HEK293 (cell line): ENCODE measurements at regions not wholly inside any gene's neighbourhood (a gene's known extent, or its start where the extent isn't known, plus 50 kb on each side); places are given as distances from the start of the nearest gene placed in this dataset.

Experiments used
- CTCF ChIA-PET: fragments of 350-600 bp; formaldehyde crosslinking; extraction: SDS; loops from one replicate; lab custom pipeline; 2021; ENCODE audit warnings: antibody characterized with exemption; lab: Yijun Ruan, JAX
- POLR2A ChIA-PET: fragments of 300-600 bp; formaldehyde crosslinking; extraction: SDS; loops from one replicate; lab custom pipeline; 2020; ENCODE audit warnings: antibody characterized with exemption, inconsistent platforms; lab: Yijun Ruan, JAX
- H3K27ac ChIP-seq: fragments of 200-500 bp; sonication (Bioruptor generic); 2 replicates; pipeline ENCODE4 v1.5.1; 2014; ENCODE audit warnings: low read depth, low read length, control low read depth, inconsistent platforms; ENCODE audit errors: extremely low read depth
- H3K36me3 ChIP-seq, 2 experiments: fragments of 200-500 bp in 1 of 2; sonication (Bioruptor generic) in 1 of 2; 1 replicate in 1 of 2; 2 replicates in 1 of 2; pipeline ENCODE4 v1.5.1; 2014 to 2017; ENCODE audit warnings: inconsistent platforms in 2 of 2, low read length in 2 of 2; ENCODE audit not compliant: control insufficient read depth in 2 of 2, insufficient read depth in 1 of 2
- H3K4me1 ChIP-seq: fragments of 200-500 bp; sonication (Bioruptor generic); 2 replicates; pipeline ENCODE4 v1.5.1; 2014; ENCODE audit warnings: mild to moderate bottlenecking, low read length, inconsistent platforms; ENCODE audit not compliant: control insufficient read depth, insufficient read depth
- H3K4me3 ChIP-seq: 2 replicates; pipeline ENCODE4 v1.5.1; 2011; ENCODE audit warnings: low read depth, mild to moderate bottlenecking, control low read depth, low read length, moderate library complexity
- H3K9me3 ChIP-seq: fragments of 200-500 bp; sonication (Bioruptor generic); 2 replicates; pipeline ENCODE4 v1.5.1; 2014; ENCODE audit warnings: low read depth, low read length, inconsistent platforms; ENCODE audit not compliant: control insufficient read depth, insufficient read depth
- HOXA7 ChIP-seq: sonication (generic); formaldehyde crosslinking; IDR thresholded peaks from 2 replicates; pipeline ENCODE4 v1.8.1; 2022; ENCODE audit warnings: missing genetic modification reagents, borderline replicate concordance
- HOXD13 ChIP-seq: sonication (generic); formaldehyde crosslinking; IDR thresholded peaks from 2 replicates; pipeline ENCODE4 v1.8.0; 2022; ENCODE audit warnings: missing genetic modification reagents, borderline replicate concordance
- KLF8 ChIP-seq: fragments of 450-650 bp; formaldehyde crosslinking; IDR thresholded peaks from 2 replicates; pipeline ENCODE4 v1.5.1; 2016; ENCODE audit warnings: missing biosample characterization, missing genetic modification characterization
- REPIN1 ChIP-seq: fragments of 450-650 bp; formaldehyde crosslinking; IDR thresholded peaks from 2 replicates; pipeline ENCODE4 v1.5.1; 2017; ENCODE audit warnings: missing biosample characterization, missing genetic modification characterization, low read depth
- SCRT1 ChIP-seq: fragments of 450-650 bp; formaldehyde crosslinking; IDR thresholded peaks from 2 replicates; pipeline ENCODE4 v1.5.1; 2016; ENCODE audit warnings: missing biosample characterization, missing genetic modification characterization, borderline replicate concordance
- TCF7L2 ChIP-seq: IDR thresholded peaks from 2 replicates; pipeline ENCODE4 v1.6.1; 2011; ENCODE audit warnings: low read depth, mild to moderate bottlenecking, inconsistent platforms, low read length, moderate library complexity, borderline replicate concordance
- ZFP41 ChIP-seq: fragments of 450-650 bp; formaldehyde crosslinking; IDR thresholded peaks from 2 replicates; pipeline ENCODE4 v1.5.1; 2016; ENCODE audit warnings: missing biosample characterization, missing genetic modification characterization, borderline replicate concordance
- ZNF292 ChIP-seq: fragments of 450-650 bp; formaldehyde crosslinking; IDR thresholded peaks from 2 replicates; pipeline ENCODE4 v1.5.1; 2016; ENCODE audit warnings: low read depth, missing biosample characterization, missing genetic modification characterization, borderline replicate concordance
- ZNF302 ChIP-seq: fragments of 450-650 bp; formaldehyde crosslinking; IDR thresholded peaks from 2 replicates; pipeline ENCODE4 v1.5.1; 2016; ENCODE audit warnings: missing biosample characterization, missing genetic modification characterization, low read depth
- ZNF324 ChIP-seq: fragments of 450-650 bp; formaldehyde crosslinking; IDR thresholded peaks from 2 replicates; pipeline ENCODE4 v1.5.1; 2016; ENCODE audit warnings: missing biosample characterization, missing genetic modification characterization
- ZNF350 ChIP-seq: fragments of 450-650 bp; formaldehyde crosslinking; IDR thresholded peaks from 2 replicates; pipeline ENCODE4 v1.5.0; 2017; ENCODE audit warnings: missing biosample characterization, mild to moderate bottlenecking, missing genetic modification characterization
- ZNF423 ChIP-seq: fragments of 450-650 bp; formaldehyde crosslinking; IDR thresholded peaks from 2 replicates; pipeline ENCODE4 v1.5.1; 2016; ENCODE audit warnings: missing biosample characterization, missing genetic modification characterization
- ZNF473 ChIP-seq: fragments of 450-650 bp; formaldehyde crosslinking; IDR thresholded peaks from 2 replicates; pipeline ENCODE4 v1.5.1; 2017; ENCODE audit warnings: missing biosample characterization, missing genetic modification characterization
- ZNF555 ChIP-seq: fragments of 450-650 bp; formaldehyde crosslinking; conservative IDR thresholded peaks from 2 replicates; pipeline ENCODE4 v1.5.1; 2017; ENCODE audit warnings: missing biosample characterization, mild to moderate bottlenecking, missing genetic modification characterization, inconsistent platforms
- ZNF621 ChIP-seq: fragments of 450-650 bp; formaldehyde crosslinking; IDR thresholded peaks from 2 replicates; pipeline ENCODE4 v1.5.1; 2017; ENCODE audit warnings: missing biosample characterization, missing genetic modification characterization
- ZNF768 ChIP-seq: fragments of 450-650 bp; formaldehyde crosslinking; IDR thresholded peaks from 2 replicates; pipeline ENCODE4 v1.5.1; 2018; ENCODE audit warnings: missing biosample characterization, mild to moderate bottlenecking, missing genetic modification characterization
- ZNF776 ChIP-seq: fragments of 450-650 bp; formaldehyde crosslinking; IDR thresholded peaks from 2 replicates; pipeline ENCODE4 v1.5.0; 2017; ENCODE audit warnings: missing biosample characterization, missing genetic modification characterization, borderline replicate concordance
- ZNF785 ChIP-seq: fragments of 450-650 bp; formaldehyde crosslinking; IDR thresholded peaks from 2 replicates; pipeline ENCODE4 v1.5.1; 2016; ENCODE audit warnings: missing biosample characterization, missing genetic modification characterization
- ZNF830 ChIP-seq: fragments of 450-650 bp; IDR thresholded peaks from 2 replicates; pipeline ENCODE4 v1.5.0; 2018; ENCODE audit warnings: missing biosample characterization, missing genetic modification characterization, low read depth, mild to moderate bottlenecking, moderate library complexity
- ZNF837 ChIP-seq: fragments of 450-650 bp; formaldehyde crosslinking; IDR thresholded peaks from 2 replicates; pipeline ENCODE4 v1.5.1; 2016; ENCODE audit warnings: missing biosample characterization, missing genetic modification characterization
- TF ChIP-seq, protein P1 (sequence below): fragments of 450-650 bp; formaldehyde crosslinking; IDR thresholded peaks from 2 replicates; pipeline ENCODE4 v1.5.1; 2016; ENCODE audit warnings: missing biosample characterization, missing genetic modification characterization
- TF ChIP-seq, protein P2 (sequence below): fragments of 450-650 bp; formaldehyde crosslinking; conservative IDR thresholded peaks from 2 replicates; pipeline ENCODE4 v1.5.1; 2016; ENCODE audit warnings: low read depth, missing biosample characterization, missing genetic modification characterization
- TF ChIP-seq, protein P3 (sequence below): sonication (generic); formaldehyde crosslinking; IDR thresholded peaks from 2 replicates; pipeline ENCODE4 v1.8.1; 2022; ENCODE audit warnings: mild to moderate bottlenecking, moderate library complexity, missing genetic modification reagents
- TF ChIP-seq, protein P4 (sequence below): fragments of 450-650 bp; formaldehyde crosslinking; IDR thresholded peaks from 2 replicates; pipeline ENCODE4 v1.5.1; 2016; ENCODE audit warnings: missing biosample characterization, missing genetic modification characterization
- TF ChIP-seq, protein P5 (sequence below): fragments of 450-650 bp; formaldehyde crosslinking; IDR thresholded peaks from 2 replicates; pipeline ENCODE4 v1.5.1; 2017; ENCODE audit warnings: missing biosample characterization, missing genetic modification characterization

DNA sequence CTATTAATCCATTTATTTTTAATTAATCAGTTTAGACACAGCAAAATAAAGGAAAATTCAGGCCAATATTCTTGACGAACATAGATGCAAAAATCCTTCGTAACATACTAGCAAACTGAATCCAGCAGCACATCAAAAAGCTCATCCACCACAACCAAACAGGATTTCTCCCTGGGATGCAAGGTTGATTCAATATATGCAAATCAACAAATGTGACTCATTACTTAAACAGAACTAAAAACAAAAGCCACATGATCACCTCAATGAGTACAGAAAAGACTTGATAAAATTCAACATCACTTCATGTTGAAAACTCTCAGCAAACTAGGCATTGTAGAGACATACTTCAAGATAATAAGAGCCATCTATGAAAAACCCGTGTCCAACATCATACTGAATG, 364.1 kb upstream of the THBS1 start:
- no peak for TF ChIP-seq ZFP41
- TF ChIP-seq, protein P1, sequence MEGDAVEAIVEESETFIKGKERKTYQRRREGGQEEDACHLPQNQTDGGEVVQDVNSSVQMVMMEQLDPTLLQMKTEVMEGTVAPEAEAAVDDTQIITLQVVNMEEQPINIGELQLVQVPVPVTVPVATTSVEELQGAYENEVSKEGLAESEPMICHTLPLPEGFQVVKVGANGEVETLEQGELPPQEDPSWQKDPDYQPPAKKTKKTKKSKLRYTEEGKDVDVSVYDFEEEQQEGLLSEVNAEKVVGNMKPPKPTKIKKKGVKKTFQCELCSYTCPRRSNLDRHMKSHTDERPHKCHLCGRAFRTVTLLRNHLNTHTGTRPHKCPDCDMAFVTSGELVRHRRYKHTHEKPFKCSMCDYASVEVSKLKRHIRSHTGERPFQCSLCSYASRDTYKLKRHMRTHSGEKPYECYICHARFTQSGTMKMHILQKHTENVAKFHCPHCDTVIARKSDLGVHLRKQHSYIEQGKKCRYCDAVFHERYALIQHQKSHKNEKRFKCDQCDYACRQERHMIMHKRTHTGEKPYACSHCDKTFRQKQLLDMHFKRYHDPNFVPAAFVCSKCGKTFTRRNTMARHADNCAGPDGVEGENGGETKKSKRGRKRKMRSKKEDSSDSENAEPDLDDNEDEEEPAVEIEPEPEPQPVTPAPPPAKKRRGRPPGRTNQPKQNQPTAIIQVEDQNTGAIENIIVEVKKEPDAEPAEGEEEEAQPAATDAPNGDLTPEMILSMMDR (tag by site-specific recombination) = no peak
- TF ChIP-seq, protein P2, sequence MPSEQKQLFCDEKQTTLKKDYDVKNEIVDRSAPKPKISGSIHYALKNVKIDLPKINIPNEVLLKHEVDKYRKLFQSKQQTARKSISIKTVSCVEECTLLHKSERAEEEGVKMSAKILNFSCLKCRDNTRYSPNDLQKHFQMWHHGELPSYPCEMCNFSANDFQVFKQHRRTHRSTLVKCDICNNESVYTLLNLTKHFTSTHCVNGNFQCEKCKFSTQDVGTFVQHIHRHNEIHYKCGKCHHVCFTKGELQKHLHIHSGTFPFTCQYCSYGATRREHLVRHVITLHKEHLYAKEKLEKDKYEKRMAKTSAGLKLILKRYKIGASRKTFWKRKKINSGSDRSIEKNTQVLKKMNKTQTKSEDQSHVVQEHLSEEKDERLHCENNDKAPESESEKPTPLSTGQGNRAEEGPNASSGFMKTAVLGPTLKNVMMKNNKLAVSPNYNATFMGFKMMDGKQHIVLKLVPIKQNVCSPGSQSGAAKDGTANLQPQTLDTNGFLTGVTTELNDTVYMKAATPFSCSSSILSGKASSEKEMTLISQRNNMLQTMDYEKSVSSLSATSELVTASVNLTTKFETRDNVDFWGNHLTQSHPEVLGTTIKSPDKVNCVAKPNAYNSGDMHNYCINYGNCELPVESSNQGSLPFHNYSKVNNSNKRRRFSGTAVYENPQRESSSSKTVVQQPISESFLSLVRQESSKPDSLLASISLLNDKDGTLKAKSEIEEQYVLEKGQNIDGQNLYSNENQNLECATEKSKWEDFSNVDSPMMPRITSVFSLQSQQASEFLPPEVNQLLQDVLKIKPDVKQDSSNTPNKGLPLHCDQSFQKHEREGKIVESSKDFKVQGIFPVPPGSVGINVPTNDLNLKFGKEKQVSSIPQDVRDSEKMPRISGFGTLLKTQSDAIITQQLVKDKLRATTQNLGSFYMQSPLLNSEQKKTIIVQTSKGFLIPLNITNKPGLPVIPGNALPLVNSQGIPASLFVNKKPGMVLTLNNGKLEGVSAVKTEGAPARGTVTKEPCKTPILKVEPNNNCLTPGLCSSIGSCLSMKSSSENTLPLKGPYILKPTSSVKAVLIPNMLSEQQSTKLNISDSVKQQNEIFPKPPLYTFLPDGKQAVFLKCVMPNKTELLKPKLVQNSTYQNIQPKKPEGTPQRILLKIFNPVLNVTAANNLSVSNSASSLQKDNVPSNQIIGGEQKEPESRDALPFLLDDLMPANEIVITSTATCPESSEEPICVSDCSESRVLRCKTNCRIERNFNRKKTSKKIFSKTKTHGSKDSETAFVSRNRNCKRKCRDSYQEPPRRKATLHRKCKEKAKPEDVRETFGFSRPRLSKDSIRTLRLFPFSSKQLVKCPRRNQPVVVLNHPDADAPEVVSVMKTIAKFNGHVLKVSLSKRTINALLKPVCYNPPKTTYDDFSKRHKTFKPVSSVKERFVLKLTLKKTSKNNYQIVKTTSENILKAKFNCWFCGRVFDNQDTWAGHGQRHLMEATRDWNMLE (tag by site-specific recombination) = no peak
- TF ChIP-seq KLF8 = no peak
- TF ChIP-seq, protein P3, sequence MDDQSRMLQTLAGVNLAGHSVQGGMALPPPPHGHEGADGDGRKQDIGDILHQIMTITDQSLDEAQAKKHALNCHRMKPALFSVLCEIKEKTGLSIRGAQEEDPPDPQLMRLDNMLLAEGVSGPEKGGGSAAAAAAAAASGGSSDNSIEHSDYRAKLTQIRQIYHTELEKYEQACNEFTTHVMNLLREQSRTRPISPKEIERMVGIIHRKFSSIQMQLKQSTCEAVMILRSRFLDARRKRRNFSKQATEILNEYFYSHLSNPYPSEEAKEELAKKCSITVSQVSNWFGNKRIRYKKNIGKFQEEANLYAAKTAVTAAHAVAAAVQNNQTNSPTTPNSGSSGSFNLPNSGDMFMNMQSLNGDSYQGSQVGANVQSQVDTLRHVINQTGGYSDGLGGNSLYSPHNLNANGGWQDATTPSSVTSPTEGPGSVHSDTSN (CRISPR knock-in tag) = no peak
- no peak for TF ChIP-seq ZNF830
- TF ChIP-seq ZNF302 (tag by site-specific recombination) = no peak
- TF ChIP-seq ZNF621 (tag by site-specific recombination) = no peak
- TF ChIP-seq TCF7L2 = no peak
- TF ChIP-seq SCRT1 = no peak
- TF ChIP-seq HOXA7 (CRISPR knock-in tag) = no peak
- TF ChIP-seq ZNF837 (tag by site-specific recombination) = no peak
- no peak for TF ChIP-seq ZNF555 (tag by site-specific recombination)
- TF ChIP-seq, protein P4, sequence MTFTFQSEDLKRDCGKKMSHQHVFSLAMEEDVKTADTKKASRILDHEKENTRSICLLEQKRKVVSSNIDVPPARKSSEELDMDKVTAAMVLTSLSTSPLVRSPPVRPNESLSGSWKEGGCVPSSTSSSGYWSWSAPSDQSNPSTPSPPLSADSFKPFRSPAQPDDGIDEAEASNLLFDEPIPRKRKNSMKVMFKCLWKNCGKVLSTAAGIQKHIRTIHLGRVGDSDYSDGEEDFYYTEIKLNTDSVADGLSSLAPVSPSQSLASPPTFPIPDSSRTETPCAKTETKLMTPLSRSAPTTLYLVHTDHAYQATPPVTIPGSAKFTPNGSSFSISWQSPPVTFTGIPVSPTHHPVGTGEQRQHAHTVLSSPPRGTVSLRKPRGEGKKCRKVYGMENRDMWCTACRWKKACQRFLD (tag by site-specific recombination) = no peak
- no peak for TF ChIP-seq ZNF785
- no peak for TF ChIP-seq HOXD13 (CRISPR knock-in tag)

DNA sequence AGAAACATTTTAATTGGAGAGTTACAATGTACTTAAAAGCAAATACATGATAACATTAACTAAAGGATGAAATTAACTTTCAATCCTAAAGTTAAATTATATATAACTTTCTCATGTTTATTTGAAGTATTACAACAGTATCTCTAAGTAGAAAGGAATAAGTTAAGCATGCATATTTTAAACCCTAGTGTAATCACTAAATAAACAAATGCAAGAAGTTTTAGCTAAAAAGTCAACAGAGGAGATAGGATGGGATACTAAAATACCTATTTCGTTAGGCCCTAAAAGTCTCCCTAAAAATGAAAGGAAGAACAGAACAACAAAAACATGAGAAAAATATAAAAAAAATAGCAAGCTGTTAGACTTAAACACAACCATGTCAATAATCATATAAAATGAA, 361.3 kb upstream of the THBS1 start:
- Histone ChIP-seq H3K36me3 (no peaks in the 10 kb centered on the region), H3K9me3 (no peaks in the 10 kb centered on the region), H3K4me1 (no peaks in the 10 kb centered on the region), H3K4me3 (no peak overlapping the region), H3K27ac (no peak overlapping the region)
- POLR2A ChIA-PET = no interaction called here
- CTCF ChIA-PET = no interaction called here
- no peak for TF ChIP-seq ZNF324 (tag by site-specific recombination)
- no peak for TF ChIP-seq ZNF350 (tag by site-specific recombination)
- TF ChIP-seq, protein P5, sequence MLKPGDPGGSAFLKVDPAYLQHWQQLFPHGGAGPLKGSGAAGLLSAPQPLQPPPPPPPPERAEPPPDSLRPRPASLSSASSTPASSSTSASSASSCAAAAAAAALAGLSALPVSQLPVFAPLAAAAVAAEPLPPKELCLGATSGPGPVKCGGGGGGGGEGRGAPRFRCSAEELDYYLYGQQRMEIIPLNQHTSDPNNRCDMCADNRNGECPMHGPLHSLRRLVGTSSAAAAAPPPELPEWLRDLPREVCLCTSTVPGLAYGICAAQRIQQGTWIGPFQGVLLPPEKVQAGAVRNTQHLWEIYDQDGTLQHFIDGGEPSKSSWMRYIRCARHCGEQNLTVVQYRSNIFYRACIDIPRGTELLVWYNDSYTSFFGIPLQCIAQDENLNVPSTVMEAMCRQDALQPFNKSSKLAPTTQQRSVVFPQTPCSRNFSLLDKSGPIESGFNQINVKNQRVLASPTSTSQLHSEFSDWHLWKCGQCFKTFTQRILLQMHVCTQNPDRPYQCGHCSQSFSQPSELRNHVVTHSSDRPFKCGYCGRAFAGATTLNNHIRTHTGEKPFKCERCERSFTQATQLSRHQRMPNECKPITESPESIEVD (tag by site-specific recombination) = no peak
- TF ChIP-seq ZNF292 (tag by site-specific recombination) = no peak
- no peak for TF ChIP-seq ZNF473
- TF ChIP-seq REPIN1 = no peak
- TF ChIP-seq ZNF776 = no peak
- TF ChIP-seq ZNF768 (tag by site-specific recombination) = no peak
- TF ChIP-seq ZNF423 (tag by site-specific recombination) = no peak
- TF ChIP-seq ZNF302 (tag by site-specific recombination) = no peak

More for the DNA sequence above, 364.1 kb upstream of the THBS1 start:
- ChIA-PET POLR2A (no interaction called here), CTCF (no interaction called here)
- Histone ChIP-seq H3K4me3 (no peak overlapping the region), H3K27ac (no peak overlapping the region), H3K9me3 (no peaks in the 10 kb centered on the region), H3K4me1 (no peaks in the 10 kb centered on the region), H3K36me3 (no peaks in the 10 kb centered on the region)
